PC-9 (cell line): ENCODE measurements at regions not wholly inside any gene's neighbourhood (a gene's known extent, or its start where the extent isn't known, plus 50 kb on each side); places are given as distances from the start of the nearest gene placed in this dataset.

Experiments used
- BruUV-seq: library from RNA; stranded (reverse); fragments of 400-500 nt; replicated peaks from 2 replicates; lab custom pipeline; 2021; lab: Mats Ljungman, UMichigan
- CTCF ChIA-PET: fragments of 300-600 bp; sonication (Branson Sonifier 250); formaldehyde crosslinking; loops from one replicate; lab custom pipeline; 2022; ENCODE audit warnings: antibody characterized with exemption; lab: Charles Lee
- POLR2A ChIA-PET: fragments of 300-600 bp; sonication (Branson Sonifier 250); formaldehyde crosslinking; loops from one replicate; lab custom pipeline; 2022; ENCODE audit warnings: antibody characterized with exemption; ENCODE audit not compliant: unreplicated experiment; lab: Charles Lee
- DNase-seq, 2 experiments: peaks; one replicate each; pipeline versions ENCODE4 v3.0.0 to v3.0.0-alpha.2; 2015 to 2022; ENCODE audit warnings: mixed read lengths in 1 of 2
- H2AFZ ChIP-seq: fragments of 200-600 bp; sonication (generic); 2 replicates; pipeline ENCODE4 v1.8.1; 2017; ENCODE audit warnings: antibody characterized with exemption
- H3F3A ChIP-seq: fragments of 200-600 bp; sonication (generic); 2 replicates; pipeline ENCODE4 v1.8.1; 2017; ENCODE audit warnings: antibody characterized with exemption, mild to moderate bottlenecking, low read depth; ENCODE audit not compliant: insufficient read depth
- H3K27ac ChIP-seq: fragments of 200-600 bp; sonication (generic); 2 replicates; pipeline ENCODE4 v1.6.1; 2016; ENCODE audit warnings: mixed run types
- H3K27me3 ChIP-seq: fragments of 200-600 bp; sonication (generic); 2 replicates; pipeline ENCODE4 v1.6.1; 2016; ENCODE audit warnings: low read depth, mixed run types; ENCODE audit not compliant: insufficient read depth
- H3K36me3 ChIP-seq: fragments of 200-600 bp; sonication (generic); 2 replicates; pipeline ENCODE4 v1.6.1; 2016; ENCODE audit warnings: low read depth, mixed run types
- H3K4me1 ChIP-seq: fragments of 200-600 bp; sonication (generic); replicated peaks from 2 replicates; pipeline ENCODE4 v1.6.1; 2016; ENCODE audit warnings: mixed run types; ENCODE audit not compliant: insufficient read depth
- H3K4me2 ChIP-seq: fragments of 200-600 bp; sonication (generic); 2 replicates; pipeline ENCODE4 v1.6.1; 2017; ENCODE audit warnings: mixed run types
- H3K4me3 ChIP-seq: fragments of 200-600 bp; sonication (generic); 2 replicates; pipeline ENCODE4 v1.6.1; 2016; ENCODE audit warnings: mixed run types
- H3K79me2 ChIP-seq: fragments of 200-600 bp; sonication (generic); 2 replicates; pipeline ENCODE4 v1.6.1; 2017; ENCODE audit warnings: low read depth, mixed run types
- H3K9me2 ChIP-seq: fragments of 200-600 bp; sonication (generic); 2 replicates; pipeline ENCODE4 v1.8.1; 2017; ENCODE audit warnings: mild to moderate bottlenecking; ENCODE audit not compliant: insufficient read depth
- H3K9me3 ChIP-seq: fragments of 200-600 bp; sonication (generic); 2 replicates; pipeline ENCODE4 v1.8.1; 2016; ENCODE audit warnings: low read depth; ENCODE audit not compliant: insufficient read depth
- H4K20me1 ChIP-seq: fragments of 200-600 bp; sonication (generic); 2 replicates; pipeline ENCODE4 v1.8.1; 2017; ENCODE audit not compliant: insufficient read depth
- CTCF ChIP-seq: fragments of 200-600 bp; sonication (generic); conservative IDR thresholded peaks from 2 replicates; pipeline ENCODE4 v1.6.1; 2017; ENCODE audit warnings: mixed run types, antibody characterized with exemption, mild to moderate bottlenecking, moderate library complexity
- EZH2 ChIP-seq: fragments of 200-600 bp; sonication (generic); IDR thresholded peaks from 2 replicates; pipeline ENCODE4 v1.8.0; 2017; ENCODE audit warnings: antibody characterized with exemption, low read depth
- intact Hi-C: fragments of 100-400 bp; cut with micrococcal nuclease; formaldehyde crosslinking; loops from one replicate; pipeline ENCODE4 v1.10.0; 2022; ENCODE audit not compliant: unreplicated experiment

- TF ChIP-seq CTCF (peak; percentile 69), EZH2 (no peak)
- H2AFZ ChIP-seq: no peak overlapping the region
- no TSS peak for BruUV-seq
- peaks cover 24% of the 10 kb centered on the region for H3F3A ChIP-seq
- no peaks in the 10 kb centered on the region for H3K36me3 ChIP-seq
- peaks cover 27% of the 10 kb centered on the region for H3K4me1 ChIP-seq
- ChIA-PET POLR2A (interaction anchor here (0.6 kb wide), 1 partner anchor 1358 kb away, joined by 6 read pairs; no protein-coding TSS in a partner anchor), CTCF (no interaction called here)
- H3K9me2 ChIP-seq: no peaks in the 10 kb centered on the region
- H3K27me3 ChIP-seq: no peaks in the 10 kb centered on the region
- no peak overlapping the region for H3K4me3 ChIP-seq
- no peak overlapping the region for H3K4me2 ChIP-seq
- intact Hi-C loops: no loop called here
- no peaks in the 10 kb centered on the region for H3K79me2 ChIP-seq
- no peak for DNase-seq
- H3K9me3 ChIP-seq: 0 out of 2 replicates have a peak, but pooled peaks cover 5% of the 10 kb centered on the region
- no peak overlapping the region for H3K27ac ChIP-seq
- H4K20me1 ChIP-seq: no peaks in the 10 kb centered on the region
Measured at GRCh38 chr6:137661601-137662000, 167.4 kb upstream of the OLIG3 start.

GRCh38 chr6:137664183-137664582 is 170.0 kb upstream of the OLIG3 start:
- Histone ChIP-seq H3K36me3 (no peaks in the 10 kb centered on the region), H4K20me1 (no peaks in the 10 kb centered on the region), H3K4me2 (no peak overlapping the region), H3K9me3 (0 out of 2 replicates have a peak, but pooled peaks cover 5% of the 10 kb centered on the region), H3K9me2 (no peaks in the 10 kb centered on the region), H2AFZ (no peak overlapping the region), H3K27me3 (no peaks in the 10 kb centered on the region), H3K4me1 (peaks cover under 1% of the 10 kb centered on the region; the same call in 1 of the 2 replicates), H3K4me3 (no peak overlapping the region), H3K27ac (no peak overlapping the region), H3F3A (no peaks in the 10 kb centered on the region), H3K79me2 (no peaks in the 10 kb centered on the region)
- BruUV-seq: no TSS peak
- ChIA-PET CTCF (no interaction called here), POLR2A (no interaction called here)
- intact Hi-C loops: no loop called here
- TF ChIP-seq EZH2: no peak
- TF ChIP-seq CTCF: no peak
- no peak for DNase-seq

- H3K36me3 ChIP-seq: no peaks in the 10 kb centered on the region
- no peak overlapping the region for H3K27ac ChIP-seq
- H4K20me1 ChIP-seq: no peaks in the 10 kb centered on the region
- no TSS peak for BruUV-seq
- no peaks in the 10 kb centered on the region for H3K79me2 ChIP-seq
- no peaks in the 10 kb centered on the region for H3K9me2 ChIP-seq
- 0 out of 2 replicates have a peak, but pooled peaks cover 5% of the 10 kb centered on the region for H3K9me3 ChIP-seq
- H3K27me3 ChIP-seq: no peaks in the 10 kb centered on the region
- no peaks in the 10 kb centered on the region for H3F3A ChIP-seq
- ChIA-PET CTCF (no interaction called here), POLR2A (no interaction called here)
- H3K4me2 ChIP-seq: no peak overlapping the region
- DNase-seq: no peak
- H3K4me1 ChIP-seq: no peaks in the 10 kb centered on the region
- intact Hi-C loops: no loop called here
- TF ChIP-seq EZH2: no peak
- no peak for TF ChIP-seq CTCF
- no peak overlapping the region for H2AFZ ChIP-seq
- no peak overlapping the region for H3K4me3 ChIP-seq
Measured at GRCh38 chr6:137665342-137665934, 171.2 kb upstream of the OLIG3 start.
